GM23248 (cell line): ENCODE measurements at regions not wholly inside any gene's neighbourhood (a gene's known extent, or its start where the extent isn't known, plus 50 kb on each side); places are given as distances from the start of the nearest gene placed in this dataset.
"Not testable (repeated sequence)": the region's sequence is repeated elsewhere in the genome, so short reads cannot be mapped to it uniquely, and the experiment has no call there.

Experiments
- EZH2 ChIP-seq: fragments of 200-600 bp; sonication (generic); IDR thresholded peaks from 2 replicates; pipeline ENCODE4 v1.6.1; 2018; ENCODE audit warnings: antibody characterized with exemption, mild to moderate bottlenecking; ENCODE audit not compliant: insufficient read depth, poor library complexity, severe bottlenecking
- EZH2phosphoT487 ChIP-seq: fragments of 200-600 bp; sonication (generic); IDR thresholded peaks from 2 replicates; pipeline ENCODE4 v1.6.1; 2018; ENCODE audit warnings: antibody characterized with exemption, moderate library complexity, mild to moderate bottlenecking, low read depth; ENCODE audit not compliant: insufficient read depth

- not testable (repeated sequence) for TF ChIP-seq EZH2, EZH2phosphoT487
Measured at GRCh38 chr4:103385565-103385964, 187.4 kb upstream of the CENPE start.
